ENCODE measurements at regions not wholly inside any gene's neighbourhood (a gene's known extent, or its start where the extent isn't known, plus 50 kb on each side); places are given as distances from the start of the nearest gene placed in this dataset.

DNA sequence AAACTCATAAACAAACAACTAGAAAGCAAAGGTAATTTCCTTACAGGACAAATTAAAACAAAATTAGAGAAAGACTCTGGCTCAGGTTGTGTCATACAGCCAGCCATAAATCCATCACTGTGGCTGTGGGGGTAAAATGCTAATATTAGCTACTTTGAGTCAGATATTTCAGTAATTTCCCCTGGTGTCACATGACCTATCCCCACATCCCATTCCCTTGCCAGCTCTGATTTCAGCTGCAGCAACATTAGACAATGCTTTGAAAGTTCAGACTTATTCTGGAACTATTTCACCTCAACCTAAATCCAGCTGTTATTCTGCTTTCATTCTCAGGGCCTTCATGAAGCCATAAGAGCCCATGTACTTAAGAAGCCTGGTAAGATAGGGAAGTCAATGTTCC, 55.3 kb downstream of the RPL10L start:
- no peak for TF ChIP-seq CTCF (IDR thresholded peaks at IDR 0.05; ENCODE audit: insufficient read depth, low read length, missing control alignments)
- no peak overlapping the region for H3K4me3 ChIP-seq (ENCODE audit: low read depth, low read length)
- no peak for DNase-seq (ENCODE audit: low read depth, low spot score)
- CTCF ChIA-PET: no interaction called here
- POLR2A ChIA-PET: no interaction called here

GRCh38 chr14:46582826-46583225, 68.8 kb downstream of the RPL10L start:
- TF ChIP-seq CTCF (IDR thresholded peaks at IDR 0.05; ENCODE audit: insufficient read depth, low read length, missing control alignments): no peak
- DNase-seq (ENCODE audit: low read depth, low spot score): no peak
- ChIA-PET POLR2A (no interaction called here), CTCF (no interaction called here)
- no peak overlapping the region for H3K4me3 ChIP-seq (ENCODE audit: low read depth, low read length)

DNA sequence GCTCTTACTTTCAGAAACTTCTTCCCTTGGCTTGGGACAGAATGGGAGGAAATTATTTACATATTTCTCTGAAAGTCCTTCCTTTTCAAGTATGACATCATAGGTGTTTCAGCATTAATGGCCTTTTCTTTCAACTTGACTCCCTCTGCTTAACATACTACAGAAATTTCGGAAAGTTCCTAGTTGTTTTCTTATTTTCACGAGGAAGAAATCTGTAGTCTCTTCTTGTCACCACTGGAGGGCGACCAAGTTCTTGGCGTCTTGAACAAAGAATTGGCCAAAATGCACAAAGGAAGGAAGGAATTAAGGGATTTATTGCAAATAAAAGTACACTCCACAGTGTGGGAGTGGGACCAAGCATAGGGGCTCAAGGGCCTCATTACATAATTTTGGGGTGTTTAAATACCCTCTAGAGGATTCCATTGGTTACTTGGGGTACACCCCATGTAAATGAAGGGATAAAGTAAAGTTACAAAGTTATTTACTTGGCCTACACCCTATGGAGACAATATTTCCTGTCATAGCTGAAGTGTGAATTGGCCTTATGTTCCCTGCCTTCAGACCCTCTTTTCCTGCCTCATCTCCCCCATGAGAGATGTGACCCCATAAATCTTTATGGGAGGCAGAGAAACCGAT, 70.4 kb downstream of the RPL10L start:
- POLR2A ChIA-PET: no interaction called here
- CTCF ChIA-PET: no interaction called here
- TF ChIP-seq CTCF (IDR thresholded peaks at IDR 0.05; ENCODE audit: insufficient read depth, low read length, missing control alignments): no peak
- no peak for DNase-seq (ENCODE audit: low read depth, low spot score)
- H3K4me3 ChIP-seq (ENCODE audit: low read depth, low read length): no peak overlapping the region

- ChIA-PET POLR2A (no interaction called here), CTCF (no interaction called here)
- DNase-seq (ENCODE audit: low read depth, low spot score): no peak
- no peak for TF ChIP-seq CTCF (IDR thresholded peaks at IDR 0.05; ENCODE audit: insufficient read depth, low read length, missing control alignments)
- H3K4me3 ChIP-seq (ENCODE audit: low read depth, low read length): no peak overlapping the region
Observed at GRCh38 chr14:46574978-46575375, 76.6 kb downstream of the RPL10L start.

- ChIA-PET CTCF (no interaction called here), POLR2A (no interaction called here)
- DNase-seq (ENCODE audit: low read depth, low spot score): no peak
- H3K4me3 ChIP-seq (ENCODE audit: low read depth, low read length): no peak overlapping the region
- no peak for TF ChIP-seq CTCF (IDR thresholded peaks at IDR 0.05; ENCODE audit: insufficient read depth, low read length, missing control alignments)
Observed at GRCh38 chr14:46574221-46574977, 77.2 kb downstream of the RPL10L start.

DNA sequence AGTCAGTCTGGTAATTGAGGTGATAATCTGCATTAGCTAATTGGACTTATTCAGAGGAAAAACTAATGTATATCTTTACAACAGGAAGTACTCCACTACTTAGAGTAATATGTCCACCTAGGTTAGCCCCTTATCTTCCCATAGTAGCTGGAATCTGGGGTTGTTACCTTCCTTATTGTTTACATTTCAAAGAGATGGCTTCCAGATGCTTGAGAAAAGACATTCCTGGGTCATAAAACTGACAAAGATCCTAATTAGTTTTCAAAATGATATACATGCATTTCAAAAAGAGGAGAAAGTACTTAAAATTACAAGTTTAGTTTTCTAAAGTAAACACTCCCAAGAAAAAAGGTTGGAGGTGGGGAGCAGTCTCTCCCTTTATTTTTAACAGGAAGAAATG, 78.1 kb downstream of the RPL10L start:
- CTCF ChIA-PET: no interaction called here
- no peak overlapping the region for H3K4me3 ChIP-seq (ENCODE audit: low read depth, low read length)
- TF ChIP-seq CTCF (IDR thresholded peaks at IDR 0.05; ENCODE audit: insufficient read depth, low read length, missing control alignments): no peak
- POLR2A ChIA-PET: no interaction called here
- DNase-seq (ENCODE audit: low read depth, low spot score): no peak

All from AG04449 (cell line).